GM10266 (cell line): ENCODE measurements at regions not wholly inside any gene's neighbourhood (a gene's known extent, or its start where the extent isn't known, plus 50 kb on each side); places are given as distances from the start of the nearest gene placed in this dataset.
"Not testable (repeated sequence)": the region's sequence is repeated elsewhere in the genome, so short reads cannot be mapped to it uniquely, and the experiment has no call there.

Experiments
- DNase-seq: peaks from one replicate; pipeline ENCODE4 v3.0.0; 2012; ENCODE audit errors: extremely low spot score
- CTCF ChIP-seq: IDR thresholded peaks from 2 replicates; pipeline ENCODE4 v1.5.1; 2012; ENCODE audit warnings: mild to moderate bottlenecking, low read depth; ENCODE audit not compliant: control insufficient read depth, insufficient read depth; ENCODE audit errors: missing control alignments

DNA sequence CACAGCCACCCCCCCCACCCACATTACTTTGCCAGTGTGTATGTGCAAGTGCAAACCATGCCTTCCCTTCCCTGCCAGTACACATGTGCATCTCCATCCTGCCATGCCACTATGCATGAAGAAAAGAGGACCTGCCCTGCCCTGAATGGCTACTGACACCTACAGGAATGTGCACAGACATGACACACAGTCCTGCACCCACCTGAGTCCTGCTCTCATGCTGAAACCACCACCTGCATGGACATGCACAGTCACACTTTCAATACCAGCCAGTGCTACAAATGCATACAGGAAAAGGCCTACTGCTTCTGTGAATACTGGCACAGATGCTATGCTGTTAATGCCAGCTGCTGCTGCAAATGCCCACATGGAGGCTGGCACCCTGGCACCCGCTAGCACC, 334.4 kb upstream of the DLGAP1 start:
- DNase-seq, result no peak
- TF ChIP-seq CTCF, result peak; percentile 19

DNA sequence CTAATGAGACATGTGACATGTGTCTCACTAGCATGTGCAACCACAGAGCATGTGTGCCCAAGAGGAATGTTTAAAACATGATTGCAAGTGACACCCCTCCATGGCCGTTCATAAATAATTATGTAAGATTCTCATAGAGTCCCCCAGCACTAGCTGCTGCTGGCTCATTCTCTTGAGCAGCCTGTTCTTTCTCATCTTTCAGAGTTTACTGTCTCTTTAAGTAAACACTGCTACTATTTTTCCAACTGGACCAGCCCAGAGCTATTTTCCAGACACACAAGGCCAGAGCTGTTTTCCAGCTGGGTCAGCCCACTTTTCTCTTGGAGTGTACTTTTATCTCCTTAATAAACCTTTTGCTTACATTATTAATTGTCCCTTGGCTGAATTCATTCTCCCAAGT, 326.8 kb upstream of the DLGAP1 start:
- TF ChIP-seq CTCF, result no peak
- DNase-seq, result no peak

- TF ChIP-seq CTCF, result no peak
- no peak for DNase-seq
Observed at GRCh38 chr18:4765401-4765800, 310.3 kb upstream of the DLGAP1 start.

- no peak for DNase-seq
- TF ChIP-seq CTCF, result no peak
Observed at GRCh38 chr18:4762330-4762729, 307.2 kb upstream of the DLGAP1 start.

DNA sequence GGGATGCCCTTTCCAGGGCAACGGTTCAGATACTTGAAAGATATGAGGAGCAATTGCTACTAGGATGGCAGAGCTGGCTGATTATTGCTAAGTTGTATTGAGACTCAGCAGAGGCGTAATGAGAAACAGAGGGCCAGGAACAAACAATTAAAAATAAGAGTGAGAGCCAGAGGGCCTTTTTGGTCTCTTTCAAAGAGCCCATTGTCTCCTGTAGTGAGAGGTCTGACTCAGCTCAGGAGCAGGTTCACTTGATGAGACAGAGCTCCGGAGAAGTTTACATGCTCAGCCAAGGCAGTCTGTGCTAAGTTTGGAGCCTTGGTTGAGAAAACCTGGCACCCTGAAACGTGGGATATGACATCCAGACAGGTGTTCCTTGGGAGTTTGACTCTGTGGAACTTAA, 303.9 kb upstream of the DLGAP1 start:
- no peak for DNase-seq
- TF ChIP-seq CTCF, result no peak

- no peak for DNase-seq
Observed at GRCh38 chr18:4755848-4756247, 300.7 kb upstream of the DLGAP1 start.

GRCh38 chr18:4753151-4753550, 298.0 kb upstream of the DLGAP1 start:
- DNase-seq, result not testable (repeated sequence)

More at GRCh38 chr18:4755848-4756247, 300.7 kb upstream of the DLGAP1 start:
- no peak for TF ChIP-seq CTCF

GRCh38 chr18:4751523-4751922, 296.4 kb upstream of the DLGAP1 start:
- no peak for TF ChIP-seq CTCF
- no peak for DNase-seq
